Neural progenitor cell (in vitro differentiated cells): ENCODE measurements at regions not wholly inside any gene's neighbourhood (a gene's known extent, or its start where the extent isn't known, plus 50 kb on each side); places are given as distances from the start of the nearest gene placed in this dataset.

Experiments used
- DNase-seq: peaks from one replicate; pipeline ENCODE4 v3.0.0-alpha.2; 2016; ENCODE audit warnings: low spot score
- H2AFZ ChIP-seq: fragments of 200-600 bp; sonication (generic); replicated peaks from 2 replicates; pipeline ENCODE4 v1.6.1; 2016; ENCODE audit warnings: antibody characterized with exemption
- H3F3A ChIP-seq: fragments of 200-600 bp; sonication (generic); 2 replicates; pipeline ENCODE4 v1.6.1; 2016; ENCODE audit warnings: antibody characterized with exemption, low read depth
- H3K27ac ChIP-seq: fragments of 200-600 bp; sonication (generic); 2 replicates; pipeline ENCODE4 v1.5.1; 2016; ENCODE audit warnings: mild to moderate bottlenecking
- H3K27me3 ChIP-seq: fragments of 200-600 bp; sonication (generic); 2 replicates; pipeline ENCODE4 v1.6.1; 2016; ENCODE audit warnings: mild to moderate bottlenecking, moderate library complexity
- H3K36me3 ChIP-seq: fragments of 200-600 bp; sonication (generic); 2 replicates; pipeline ENCODE4 v1.5.1; 2016
- H3K4me1 ChIP-seq: fragments of 200-600 bp; sonication (generic); 2 replicates; pipeline ENCODE4 v1.6.1; 2016; ENCODE audit warnings: mixed run types
- H3K4me2 ChIP-seq: fragments of 200-600 bp; sonication (generic); 2 replicates; pipeline ENCODE4 v1.6.1; 2016
- H3K4me3 ChIP-seq: fragments of 200-600 bp; sonication (generic); 2 replicates; pipeline ENCODE4 v1.5.1; 2016
- H3K79me2 ChIP-seq: fragments of 200-600 bp; sonication (generic); 2 replicates; pipeline ENCODE4 v1.6.1; 2016; ENCODE audit warnings: low read depth
- H3K9ac ChIP-seq: fragments of 200-600 bp; sonication (generic); 2 replicates; pipeline ENCODE4 v1.6.1; 2016
- H3K9me3 ChIP-seq: fragments of 200-600 bp; sonication (generic); 2 replicates; pipeline ENCODE4 v1.5.1; 2016; ENCODE audit warnings: low read depth
- H4K20me1 ChIP-seq: fragments of 200-600 bp; sonication (generic); 2 replicates; pipeline ENCODE4 v1.6.1; 2016; ENCODE audit warnings: low read depth
- H3K27ac Mint-ChIP-seq: 3 replicates; pipeline ENCODE4 v1.8.0; 2021; ENCODE audit warnings: mixed read lengths
- H3K27me3 Mint-ChIP-seq: 2 replicates; pipeline ENCODE4 v1.8.0; 2022; ENCODE audit warnings: low read depth, mild to moderate bottlenecking, inconsistent platforms, moderate library complexity, mixed read lengths; ENCODE audit not compliant: insufficient read depth
- H3K36me3 Mint-ChIP-seq: 3 replicates; pipeline ENCODE4 v1.8.0; 2021; ENCODE audit warnings: mixed read lengths
- H3K4me1 Mint-ChIP-seq: 3 replicates; pipeline ENCODE4 v1.8.0; 2021; ENCODE audit warnings: mixed read lengths
- H3K4me3 Mint-ChIP-seq: 3 replicates; pipeline ENCODE4 v1.8.0; 2021; ENCODE audit warnings: mild to moderate bottlenecking, moderate library complexity, mixed read lengths
- H3K9me3 Mint-ChIP-seq: 3 replicates; pipeline ENCODE4 v1.8.0; 2020; ENCODE audit warnings: mixed read lengths
- EZH2 ChIP-seq: fragments of 200-600 bp; sonication (generic); IDR thresholded peaks from 2 replicates; pipeline ENCODE4 v1.6.1; 2017; ENCODE audit warnings: antibody characterized with exemption, mild to moderate bottlenecking, moderate library complexity
- EZH2phosphoT487 ChIP-seq: fragments of 200-600 bp; sonication (generic); IDR thresholded peaks from 2 replicates; pipeline ENCODE4 v1.6.1; 2017; ENCODE audit warnings: antibody characterized with exemption
- TF ChIP-seq, protein P1 (sequence below): fragments of 200-600 bp; sonication (generic); IDR thresholded peaks from 2 replicates; pipeline ENCODE4 v1.5.1; 2017; ENCODE audit warnings: antibody characterized with exemption, mild to moderate bottlenecking

DNA sequence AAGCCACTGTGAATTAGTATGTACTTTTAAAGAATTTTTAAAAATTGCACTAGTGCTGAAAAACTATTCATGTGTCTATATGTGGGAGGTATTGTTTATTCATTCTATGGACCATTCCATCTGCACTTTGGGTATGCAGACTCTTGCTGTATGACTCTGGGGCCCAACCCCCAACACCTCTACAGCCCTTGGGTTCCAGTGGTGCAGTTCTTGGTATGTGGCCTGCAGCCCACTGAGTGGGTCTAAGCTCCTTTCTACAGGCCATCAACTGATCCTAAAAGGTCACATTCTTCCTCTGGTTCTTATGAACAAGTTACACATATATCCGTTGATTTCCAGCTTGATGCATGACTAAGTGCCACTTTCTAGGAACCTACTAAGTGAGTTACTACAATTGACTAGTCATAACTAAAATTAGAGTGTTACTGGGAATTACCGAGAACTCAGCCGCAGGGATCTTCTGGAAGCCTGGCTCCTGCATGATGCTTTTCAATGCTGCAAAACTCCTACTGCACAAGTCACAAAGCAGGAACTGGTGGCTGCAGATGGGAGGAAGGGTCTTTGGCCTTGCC is 62.4 kb upstream of the MED13L start:
- no peak overlapping the region for H3K27ac ChIP-seq
- H3K27me3 Mint-ChIP-seq, result peaks cover 22% of the 10 kb centered on the region
- no peaks in the 10 kb centered on the region for H3K9me3 ChIP-seq
- no peak overlapping the region for H2AFZ ChIP-seq
- H3K4me3 ChIP-seq, result no peak overlapping the region
- no peak overlapping the region for H3K9ac ChIP-seq
- peak overlapping the region; percentile 55 for H3K27ac Mint-ChIP-seq
- H3K4me3 Mint-ChIP-seq, result no peak overlapping the region
- peaks cover 7% of the 10 kb centered on the region for H3K27me3 ChIP-seq
- peaks cover 14% of the 10 kb centered on the region for H4K20me1 ChIP-seq
- H3K9me3 Mint-ChIP-seq, result peaks cover 21% of the 10 kb centered on the region
- peaks cover 2% of the 10 kb centered on the region for H3K36me3 Mint-ChIP-seq
- no peaks in the 10 kb centered on the region for H3K79me2 ChIP-seq
- peaks cover 26% of the 10 kb centered on the region for H3K4me1 ChIP-seq
- H3F3A ChIP-seq, result peaks cover 35% of the 10 kb centered on the region
- DNase-seq, result no peak
- no peaks in the 10 kb centered on the region for H3K36me3 ChIP-seq
- no peak for TF ChIP-seq EZH2
- TF ChIP-seq EZH2phosphoT487, result no peak
- TF ChIP-seq, protein P1, sequence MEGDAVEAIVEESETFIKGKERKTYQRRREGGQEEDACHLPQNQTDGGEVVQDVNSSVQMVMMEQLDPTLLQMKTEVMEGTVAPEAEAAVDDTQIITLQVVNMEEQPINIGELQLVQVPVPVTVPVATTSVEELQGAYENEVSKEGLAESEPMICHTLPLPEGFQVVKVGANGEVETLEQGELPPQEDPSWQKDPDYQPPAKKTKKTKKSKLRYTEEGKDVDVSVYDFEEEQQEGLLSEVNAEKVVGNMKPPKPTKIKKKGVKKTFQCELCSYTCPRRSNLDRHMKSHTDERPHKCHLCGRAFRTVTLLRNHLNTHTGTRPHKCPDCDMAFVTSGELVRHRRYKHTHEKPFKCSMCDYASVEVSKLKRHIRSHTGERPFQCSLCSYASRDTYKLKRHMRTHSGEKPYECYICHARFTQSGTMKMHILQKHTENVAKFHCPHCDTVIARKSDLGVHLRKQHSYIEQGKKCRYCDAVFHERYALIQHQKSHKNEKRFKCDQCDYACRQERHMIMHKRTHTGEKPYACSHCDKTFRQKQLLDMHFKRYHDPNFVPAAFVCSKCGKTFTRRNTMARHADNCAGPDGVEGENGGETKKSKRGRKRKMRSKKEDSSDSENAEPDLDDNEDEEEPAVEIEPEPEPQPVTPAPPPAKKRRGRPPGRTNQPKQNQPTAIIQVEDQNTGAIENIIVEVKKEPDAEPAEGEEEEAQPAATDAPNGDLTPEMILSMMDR, result no peak
- H3K4me2 ChIP-seq, result no peak overlapping the region
- peaks cover 45% of the 10 kb centered on the region for H3K4me1 Mint-ChIP-seq

DNA sequence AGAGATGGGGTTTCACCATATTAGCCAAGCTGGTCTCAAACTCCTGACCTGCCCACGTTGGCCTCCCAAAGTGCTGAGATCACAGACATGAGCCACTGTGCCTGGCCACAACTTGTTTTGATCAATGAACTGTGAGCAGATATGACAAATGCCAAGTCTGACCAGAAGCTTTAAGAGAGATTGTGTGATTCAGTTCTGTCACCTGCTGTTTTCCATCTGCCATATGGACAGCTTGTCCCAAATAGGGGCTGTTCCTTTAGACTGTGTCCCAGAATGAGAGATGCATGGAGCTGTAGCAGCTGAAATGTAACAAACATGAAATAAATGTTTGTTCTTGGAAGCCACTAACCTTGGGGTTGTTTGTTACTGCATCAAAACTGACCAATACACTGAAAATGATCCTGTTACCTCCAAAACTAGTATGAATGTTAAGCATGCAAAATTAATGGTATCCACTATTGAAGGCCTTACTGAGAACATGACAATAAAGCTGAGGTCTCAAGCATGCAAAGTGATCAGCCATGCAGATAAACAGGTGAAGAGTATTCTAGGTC is 65.9 kb upstream of the MED13L start:
- Histone ChIP-seq H3K27me3 (no peaks in the 10 kb centered on the region), H3K36me3 (no peaks in the 10 kb centered on the region), H3K4me3 (no peak overlapping the region), H3K4me1 (peaks cover 31% of the 10 kb centered on the region), H3K79me2 (no peaks in the 10 kb centered on the region), H3K27ac (no peak overlapping the region), H3K4me2 (no peak overlapping the region), H3F3A (peaks cover 29% of the 10 kb centered on the region), H3K9ac (no peak overlapping the region), H2AFZ (no peak overlapping the region), H3K9me3 (no peaks in the 10 kb centered on the region), H4K20me1 (peaks cover under 1% of the 10 kb centered on the region)
- DNase-seq, result no peak
- Mint-ChIP-seq H3K4me3 (no peak overlapping the region), H3K27ac (no peak overlapping the region), H3K27me3 (peaks cover 13% of the 10 kb centered on the region), H3K36me3 (peaks cover 2% of the 10 kb centered on the region), H3K9me3 (peaks cover 21% of the 10 kb centered on the region), H3K4me1 (peaks cover 37% of the 10 kb centered on the region)
- TF ChIP-seq, protein P1, result no peak
- TF ChIP-seq EZH2phosphoT487, result no peak
- TF ChIP-seq EZH2, result no peak

DNA sequence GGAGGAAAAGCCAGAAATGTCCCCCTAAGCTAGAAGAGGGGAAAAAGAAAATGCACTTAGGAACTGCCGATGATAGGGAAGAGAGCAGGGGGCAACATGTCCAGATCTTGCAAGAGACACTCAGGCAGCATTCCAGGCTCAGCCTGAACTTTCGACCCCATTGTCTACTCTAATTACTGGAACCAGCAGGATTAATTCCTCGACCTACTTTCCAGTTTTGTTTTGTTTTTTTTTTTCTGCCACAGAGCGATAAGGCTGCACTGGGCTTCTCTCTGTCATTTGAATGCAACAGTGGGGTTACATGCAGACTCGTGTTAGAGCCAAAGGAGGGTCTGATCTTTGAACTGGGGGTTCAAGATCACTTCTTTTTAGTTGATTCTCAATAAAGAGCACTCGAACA is 68.7 kb upstream of the MED13L start:
- H3F3A ChIP-seq, result peaks cover 9% of the 10 kb centered on the region
- Mint-ChIP-seq H3K27me3 (peaks cover 11% of the 10 kb centered on the region), H3K27ac (peak overlapping the region; percentile 21), H3K4me3 (peak overlapping the region; percentile 1), H3K36me3 (peaks cover 2% of the 10 kb centered on the region), H3K9me3 (peaks cover 19% of the 10 kb centered on the region), H3K4me1 (peaks cover 19% of the 10 kb centered on the region)
- no peaks in the 10 kb centered on the region for H3K9me3 ChIP-seq
- no peak overlapping the region for H3K27ac ChIP-seq
- TF ChIP-seq, protein P1, result no peak
- TF ChIP-seq EZH2phosphoT487 (no peak), EZH2 (no peak)
- H3K4me3 ChIP-seq, result no peak overlapping the region
- peak; percentile 81 for DNase-seq
- H2AFZ ChIP-seq, result no peak overlapping the region
- no peaks in the 10 kb centered on the region for H3K79me2 ChIP-seq
- H3K36me3 ChIP-seq, result no peaks in the 10 kb centered on the region
- H3K9ac ChIP-seq, result no peak overlapping the region
- H4K20me1 ChIP-seq, result no peaks in the 10 kb centered on the region
- H3K27me3 ChIP-seq, result no peaks in the 10 kb centered on the region
- peak overlapping the region; percentile 48 for H3K4me2 ChIP-seq
- peaks cover 13% of the 10 kb centered on the region for H3K4me1 ChIP-seq
